Calu3 (cell line): ENCODE measurements at regions not wholly inside any gene's neighbourhood (a gene's known extent, or its start where the extent isn't known, plus 50 kb on each side); places are given as distances from the start of the nearest gene placed in this dataset.
"Not testable (repeated sequence)": the region's sequence is repeated elsewhere in the genome, so short reads cannot be mapped to it uniquely, and the experiment has no call there.

Source experiments
- BruUV-seq: library from RNA; stranded (reverse); fragments of 400-500 nt; replicated peaks from 2 replicates; lab custom pipeline; 2021; lab: Mats Ljungman, UMichigan
- CTCF ChIA-PET: fragments of 300-600 bp; sonication (Branson Sonifier 250); formaldehyde crosslinking; loops from one replicate; lab custom pipeline; 2022; ENCODE audit warnings: antibody characterized with exemption; lab: Charles Lee
- DNase-seq: peaks from one replicate; pipeline ENCODE4 v3.0.0; 2022
- H3K27ac Mint-ChIP-seq: one replicate; pipeline ENCODE4 v1.8.0; 2022; ENCODE audit warnings: mixed read lengths; ENCODE audit not compliant: unreplicated experiment
- H3K27me3 Mint-ChIP-seq: one replicate; pipeline ENCODE4 v1.8.0; 2022; ENCODE audit warnings: mixed read lengths; ENCODE audit not compliant: unreplicated experiment
- H3K36me3 Mint-ChIP-seq: one replicate; pipeline ENCODE4 v1.8.0; 2022; ENCODE audit warnings: mild to moderate bottlenecking, moderate library complexity, mixed read lengths; ENCODE audit not compliant: insufficient read depth, unreplicated experiment
- H3K4me1 Mint-ChIP-seq: one replicate; pipeline ENCODE4 v1.8.0; 2022; ENCODE audit warnings: mild to moderate bottlenecking, low read depth, mixed read lengths; ENCODE audit not compliant: unreplicated experiment
- H3K4me3 Mint-ChIP-seq: one replicate; pipeline ENCODE4 v1.8.0; 2022; ENCODE audit warnings: mild to moderate bottlenecking, low read depth, moderate library complexity, mixed read lengths; ENCODE audit not compliant: unreplicated experiment
- H3K9me3 Mint-ChIP-seq: one replicate; pipeline ENCODE4 v1.8.0; 2022; ENCODE audit warnings: low read depth, mixed read lengths; ENCODE audit not compliant: unreplicated experiment
- intact Hi-C: fragments of 100-400 bp; cut with micrococcal nuclease; formaldehyde crosslinking; loops from one replicate; pipeline ENCODE4 v1.10.0; 2022; ENCODE audit not compliant: unreplicated experiment
- TF ChIP-seq, protein P1 (sequence below): fragments of 200-600 bp; IDR thresholded peaks from one replicate; pipeline ENCODE4 v1.8.0; 2022; ENCODE audit warnings: antibody characterized with exemption; ENCODE audit not compliant: unreplicated experiment

- TF ChIP-seq, protein P1, sequence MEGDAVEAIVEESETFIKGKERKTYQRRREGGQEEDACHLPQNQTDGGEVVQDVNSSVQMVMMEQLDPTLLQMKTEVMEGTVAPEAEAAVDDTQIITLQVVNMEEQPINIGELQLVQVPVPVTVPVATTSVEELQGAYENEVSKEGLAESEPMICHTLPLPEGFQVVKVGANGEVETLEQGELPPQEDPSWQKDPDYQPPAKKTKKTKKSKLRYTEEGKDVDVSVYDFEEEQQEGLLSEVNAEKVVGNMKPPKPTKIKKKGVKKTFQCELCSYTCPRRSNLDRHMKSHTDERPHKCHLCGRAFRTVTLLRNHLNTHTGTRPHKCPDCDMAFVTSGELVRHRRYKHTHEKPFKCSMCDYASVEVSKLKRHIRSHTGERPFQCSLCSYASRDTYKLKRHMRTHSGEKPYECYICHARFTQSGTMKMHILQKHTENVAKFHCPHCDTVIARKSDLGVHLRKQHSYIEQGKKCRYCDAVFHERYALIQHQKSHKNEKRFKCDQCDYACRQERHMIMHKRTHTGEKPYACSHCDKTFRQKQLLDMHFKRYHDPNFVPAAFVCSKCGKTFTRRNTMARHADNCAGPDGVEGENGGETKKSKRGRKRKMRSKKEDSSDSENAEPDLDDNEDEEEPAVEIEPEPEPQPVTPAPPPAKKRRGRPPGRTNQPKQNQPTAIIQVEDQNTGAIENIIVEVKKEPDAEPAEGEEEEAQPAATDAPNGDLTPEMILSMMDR = no peak
- no TSS peak for BruUV-seq
- H3K27ac Mint-ChIP-seq = no peak overlapping the region
- H3K4me3 Mint-ChIP-seq = no peak overlapping the region
- H3K9me3 Mint-ChIP-seq = peaks cover 2% of the 10 kb centered on the region
- no peaks in the 10 kb centered on the region for H3K36me3 Mint-ChIP-seq
- peaks cover 17% of the 10 kb centered on the region for H3K4me1 Mint-ChIP-seq
- CTCF ChIA-PET = no interaction called here
- intact Hi-C loops = no loop called here
- no peaks in the 10 kb centered on the region for H3K27me3 Mint-ChIP-seq
- no peak for DNase-seq
These were observed 1082.0 kb downstream of the SOCS6 start for GRCh38 chr18:71370671-71371445.

DNA sequence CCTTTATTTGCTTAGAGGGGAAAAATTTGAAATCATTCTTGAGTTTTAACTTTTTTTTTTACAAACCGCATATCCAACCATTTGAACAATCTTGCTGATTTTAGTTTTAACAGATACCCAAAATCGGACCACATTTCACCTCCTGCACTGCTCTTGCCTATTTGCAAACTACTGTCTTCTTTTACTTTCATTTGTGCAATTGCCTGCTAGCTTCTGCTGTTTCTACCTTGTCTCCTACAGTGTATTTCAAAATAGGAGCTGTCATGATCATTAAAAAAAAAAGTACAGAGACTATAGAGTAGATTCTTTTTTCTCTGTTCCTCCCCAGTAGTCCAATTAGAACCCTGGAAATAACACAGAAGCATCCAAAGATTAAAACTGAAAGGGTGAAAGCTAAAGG, 1081.2 kb downstream of the SOCS6 start:
- Mint-ChIP-seq H3K36me3 (no peaks in the 10 kb centered on the region), H3K4me3 (no peak overlapping the region), H3K27ac (no peak overlapping the region), H3K4me1 (peaks cover 12% of the 10 kb centered on the region), H3K9me3 (peaks cover 2% of the 10 kb centered on the region), H3K27me3 (no peaks in the 10 kb centered on the region)
- no TSS peak for BruUV-seq
- DNase-seq = no peak
- intact Hi-C loops = no loop called here
- CTCF ChIA-PET = no interaction called here
- TF ChIP-seq, protein P1 = no peak

DNA sequence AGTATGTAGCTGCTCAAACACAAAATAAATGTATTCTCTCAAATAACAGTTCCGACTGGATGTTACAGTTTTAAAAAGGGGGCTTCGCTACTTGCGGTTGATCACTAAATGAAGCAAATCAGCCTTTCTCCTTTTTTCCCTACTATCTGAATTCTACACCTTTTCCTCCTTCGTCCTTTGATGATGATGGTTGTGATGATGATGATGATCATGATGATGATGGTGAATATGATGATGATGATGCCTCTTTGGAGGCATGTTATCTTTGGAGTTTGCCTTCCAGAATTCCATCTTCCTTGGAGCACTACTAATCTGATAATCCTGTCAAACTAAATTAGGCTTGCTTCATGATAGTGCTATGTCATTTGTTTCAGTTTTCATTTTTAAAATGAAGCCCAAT, 1073.3 kb downstream of the SOCS6 start:
- CTCF ChIA-PET = no interaction called here

GRCh38 chr18:71355599-71355998, 1066.8 kb downstream of the SOCS6 start:
- H3K4me3 Mint-ChIP-seq, H3K27ac Mint-ChIP-seq, CTCF ChIA-PET, H3K4me1 Mint-ChIP-seq, BruUV-seq, DNase-seq, H3K36me3 Mint-ChIP-seq, H3K9me3 Mint-ChIP-seq, intact Hi-C loops, H3K27me3 Mint-ChIP-seq: not testable (repeated sequence)

More for the DNA sequence above, 1073.3 kb downstream of the SOCS6 start:
- no TSS peak for BruUV-seq
- TF ChIP-seq, protein P1 = no peak
- no peaks in the 10 kb centered on the region for H3K4me1 Mint-ChIP-seq
- H3K27me3 Mint-ChIP-seq = no peaks in the 10 kb centered on the region
- H3K4me3 Mint-ChIP-seq = no peak overlapping the region
- H3K9me3 Mint-ChIP-seq = peaks cover 2% of the 10 kb centered on the region
- intact Hi-C loops = no loop called here
- DNase-seq = no peak
- H3K27ac Mint-ChIP-seq = no peak overlapping the region
- no peaks in the 10 kb centered on the region for H3K36me3 Mint-ChIP-seq

- H3K27me3 Mint-ChIP-seq = no peaks in the 10 kb centered on the region
- no TSS peak for BruUV-seq
- CTCF ChIA-PET = no interaction called here
- no peaks in the 10 kb centered on the region for H3K4me1 Mint-ChIP-seq
- no peaks in the 10 kb centered on the region for H3K9me3 Mint-ChIP-seq
- no peaks in the 10 kb centered on the region for H3K36me3 Mint-ChIP-seq
- TF ChIP-seq, protein P1 = no peak
- no peak overlapping the region for H3K4me3 Mint-ChIP-seq
- intact Hi-C loops = no loop called here
- no peak for DNase-seq
- H3K27ac Mint-ChIP-seq = no peak overlapping the region
These were observed 1063.8 kb downstream of the SOCS6 start for GRCh38 chr18:71352618-71353017.
